GDM1 (cell line): ENCODE measurements at regions not wholly inside any gene's neighbourhood (a gene's known extent, or its start where the extent isn't known, plus 50 kb on each side); places are given as distances from the start of the nearest gene placed in this dataset.
"Not testable (repeated sequence)": the region's sequence is repeated elsewhere in the genome, so short reads cannot be mapped to it uniquely, and the experiment has no call there.

Experiments
- DNase-seq: peaks from one replicate; lab custom pipeline; 2025; lab: John Stamatoyannopoulos, UW

- DNase-seq = no peak
Measured at GRCh38 chr17:14621826-14622614, 321.1 kb downstream of the HS3ST3B1 start.

DNA sequence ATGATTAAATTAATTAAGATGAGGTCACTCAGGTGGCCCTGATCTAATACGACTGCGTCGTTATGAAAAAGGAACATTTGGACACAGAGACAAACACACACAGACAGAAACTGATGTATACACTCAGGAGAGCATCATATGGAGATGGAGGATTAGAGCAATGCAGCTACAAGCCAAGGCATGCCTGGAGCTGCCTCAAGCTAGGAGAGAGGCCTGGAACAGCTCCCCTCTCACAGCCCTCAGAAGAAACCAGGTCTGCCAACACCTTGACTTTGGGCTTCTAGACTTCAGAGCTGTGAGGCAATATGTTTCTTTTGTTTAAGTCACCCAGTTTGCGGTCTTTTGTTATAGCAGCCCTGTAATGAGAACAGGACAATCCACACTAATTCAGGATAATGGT lies 318.9 kb downstream of the HS3ST3B1 start:
- DNase-seq = no peak

DNA sequence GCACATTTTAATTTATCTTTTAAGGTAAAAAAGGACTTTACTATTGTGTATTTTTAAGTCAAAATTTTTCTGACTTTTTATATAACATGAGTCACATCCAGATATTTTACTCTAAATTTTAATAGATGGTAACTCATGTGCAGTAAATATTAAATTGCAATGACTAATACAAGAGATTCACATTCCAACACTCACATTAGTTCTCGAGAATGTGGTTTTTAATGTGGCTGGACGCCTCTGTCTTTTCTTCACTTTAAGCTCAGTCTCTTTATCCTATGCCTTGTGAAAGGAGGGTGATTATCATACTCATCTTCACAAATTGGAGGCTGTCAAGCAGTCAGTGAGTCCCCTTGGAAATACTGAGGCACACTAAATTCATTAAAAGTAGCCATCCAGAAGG lies 315.6 kb downstream of the HS3ST3B1 start:
- no peak for DNase-seq

DNA sequence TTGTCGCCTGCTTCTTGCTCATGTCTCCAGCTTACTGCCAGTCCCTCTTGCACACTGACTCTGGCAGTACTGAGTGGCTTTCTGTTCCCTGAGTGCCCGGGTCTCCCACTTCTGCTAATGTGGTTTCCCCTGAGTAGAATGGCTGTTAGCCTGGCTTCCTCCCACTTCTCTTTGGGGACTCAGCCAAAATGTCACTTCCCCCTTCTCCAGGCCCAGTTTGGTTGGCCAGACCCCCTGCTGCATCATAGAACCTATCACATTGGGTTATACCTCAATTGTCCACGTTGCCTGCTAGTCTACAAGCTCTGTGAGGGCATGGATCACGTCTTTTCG lies 304.4 kb downstream of the HS3ST3B1 start:
- DNase-seq = peak; percentile 90

- peak; percentile 83 for DNase-seq
Measured at GRCh38 chr17:14604591-14605266, 303.8 kb downstream of the HS3ST3B1 start.

DNA sequence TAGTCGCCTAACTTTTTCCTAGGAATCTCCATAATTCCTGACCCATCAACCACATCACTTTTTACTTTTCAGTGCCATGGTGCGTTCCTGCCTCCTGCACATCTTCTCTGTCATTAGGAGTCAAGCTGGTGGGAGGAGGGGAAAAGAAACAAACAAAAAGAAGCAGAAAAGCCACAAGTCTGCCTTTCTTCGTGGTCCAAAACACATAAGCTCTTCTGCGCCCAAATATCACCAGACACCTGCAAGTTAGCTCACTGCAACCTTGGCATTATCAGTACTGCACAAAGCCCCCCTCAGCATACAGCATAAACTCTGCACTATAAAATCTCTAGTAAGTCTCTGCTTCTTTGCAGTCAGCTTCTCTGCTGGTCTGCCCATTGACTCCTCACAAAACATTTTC lies 295.3 kb downstream of the HS3ST3B1 start:
- DNase-seq = no peak

- DNase-seq = no peak
Measured at GRCh38 chr17:14595656-14596055, 294.8 kb downstream of the HS3ST3B1 start.

DNA sequence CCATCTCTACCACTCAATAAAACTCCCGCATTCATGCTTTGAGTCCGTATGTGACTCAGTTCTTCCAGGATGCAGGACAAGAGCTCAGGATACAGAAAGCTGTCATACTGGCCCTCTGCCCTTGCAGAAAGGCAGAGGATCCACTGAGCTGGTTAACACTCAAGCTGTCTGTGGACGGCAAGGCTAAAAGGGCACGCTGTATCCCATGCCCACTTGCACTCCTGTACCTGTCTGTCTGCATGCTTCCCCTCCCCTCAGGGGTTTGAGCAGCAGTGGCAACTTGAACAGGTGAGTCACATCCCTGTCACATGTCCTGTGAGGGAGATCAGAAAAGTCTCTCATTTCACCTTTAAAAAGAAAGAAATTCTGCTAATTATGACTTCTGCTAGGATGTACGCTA lies 293.8 kb downstream of the HS3ST3B1 start:
- DNase-seq = no peak

GRCh38 chr17:14593956-14594355 lies 293.1 kb downstream of the HS3ST3B1 start:
- DNase-seq = no peak

DNA sequence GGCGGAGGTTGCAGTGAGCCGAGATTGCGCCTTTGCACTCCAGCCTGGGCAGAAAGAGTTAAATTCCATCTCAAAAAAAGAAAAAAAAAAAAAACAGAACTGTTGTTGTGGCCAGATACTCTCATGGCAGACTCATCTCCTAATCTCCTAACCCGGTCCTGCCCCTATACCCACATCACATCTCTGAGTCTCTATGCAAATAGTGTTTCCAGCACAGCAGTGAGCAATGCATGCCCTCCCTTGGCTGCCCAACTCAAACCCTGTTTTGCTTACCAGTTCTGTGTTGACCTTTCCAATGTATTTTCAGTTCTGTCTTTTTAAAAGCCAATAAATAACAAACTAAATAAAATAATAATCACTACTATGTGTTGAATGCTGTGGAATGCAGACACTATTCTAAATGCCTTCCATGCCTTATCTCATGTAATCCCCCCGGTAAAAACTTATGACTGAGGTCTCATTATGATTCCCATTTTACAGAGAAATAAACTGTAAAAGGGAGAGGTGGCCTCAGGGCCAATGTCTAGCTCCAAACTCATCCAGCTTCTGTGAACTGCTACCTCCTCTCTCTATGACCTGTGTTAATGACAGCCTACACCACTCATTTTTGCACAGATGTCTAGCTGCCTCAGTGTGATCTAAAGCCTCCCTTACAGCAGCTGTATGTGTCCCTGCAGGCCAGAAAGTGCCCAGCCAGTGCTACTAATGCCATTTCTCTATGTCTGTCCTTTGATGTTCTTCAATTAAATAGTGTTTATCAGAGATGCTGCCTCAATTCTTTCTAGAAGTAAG lies 289.8 kb downstream of the HS3ST3B1 start:
- DNase-seq = no peak

DNA sequence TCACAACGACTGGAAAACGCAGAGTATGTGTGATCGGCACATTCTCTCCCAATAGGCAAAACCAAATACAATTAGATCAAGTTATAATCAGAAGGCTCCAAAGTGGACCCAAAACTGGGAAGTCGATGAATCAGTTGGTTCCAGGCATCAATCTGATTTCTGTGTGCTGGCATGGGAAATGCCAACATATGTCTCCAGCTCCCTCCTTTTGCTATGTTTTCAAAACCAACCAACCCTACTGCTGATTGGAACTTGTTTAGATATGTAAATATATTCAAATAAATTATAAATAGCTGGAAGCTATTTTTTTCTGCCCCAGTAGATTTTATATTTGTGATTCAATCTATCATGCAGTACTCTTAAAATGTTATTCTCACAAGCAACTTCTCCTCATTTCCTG lies 284.2 kb downstream of the HS3ST3B1 start:
- no peak for DNase-seq

DNA sequence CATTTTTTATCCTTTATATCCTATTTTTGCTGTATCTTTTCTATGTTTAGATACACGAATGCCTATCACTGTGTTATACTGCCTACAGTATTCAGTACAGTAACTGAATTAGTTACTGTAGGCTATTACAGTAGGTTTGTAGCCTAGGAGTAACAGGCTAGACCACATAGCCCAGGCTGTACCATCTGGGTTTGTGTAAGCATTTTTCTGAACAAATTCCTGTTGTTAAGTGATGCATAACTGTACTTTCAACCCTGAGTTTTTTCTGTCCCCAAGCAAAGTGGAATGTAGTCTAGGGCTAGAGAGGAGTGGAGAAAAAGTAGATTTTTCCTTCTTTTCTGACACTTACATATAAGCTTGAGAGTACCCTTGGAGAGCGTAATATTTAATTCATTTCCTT lies 282.1 kb downstream of the HS3ST3B1 start:
- DNase-seq = no peak

DNA sequence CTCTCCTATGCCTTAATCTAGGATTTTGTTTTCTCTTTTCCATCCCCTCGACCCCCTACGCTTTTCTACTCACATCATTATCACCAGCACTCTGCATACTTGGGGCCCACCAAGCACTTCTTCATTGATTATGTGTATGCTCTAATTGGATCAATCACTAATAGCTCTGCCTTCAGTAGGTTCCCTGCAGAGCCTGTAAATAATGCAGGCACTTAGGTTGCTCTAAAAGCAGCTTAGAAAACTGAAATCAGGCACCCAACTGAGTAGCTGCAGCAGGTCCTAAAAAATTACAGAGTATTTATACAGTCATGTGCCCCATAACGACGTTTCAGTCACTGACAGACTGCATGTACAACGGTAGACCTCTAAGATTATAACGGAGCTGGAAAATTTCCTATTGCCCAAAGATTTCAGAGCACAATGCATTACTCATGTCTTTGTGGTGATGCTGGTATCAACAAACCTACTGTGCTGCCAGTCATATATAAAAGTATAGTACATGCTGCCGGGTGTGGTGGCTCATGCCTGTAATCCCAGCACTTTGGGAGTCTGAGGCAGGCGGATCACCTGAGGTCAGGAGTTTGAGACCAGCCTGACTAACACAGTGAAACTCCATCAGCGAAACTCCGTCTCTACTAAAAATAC lies 280.4 kb downstream of the HS3ST3B1 start:
- DNase-seq = no peak

DNA sequence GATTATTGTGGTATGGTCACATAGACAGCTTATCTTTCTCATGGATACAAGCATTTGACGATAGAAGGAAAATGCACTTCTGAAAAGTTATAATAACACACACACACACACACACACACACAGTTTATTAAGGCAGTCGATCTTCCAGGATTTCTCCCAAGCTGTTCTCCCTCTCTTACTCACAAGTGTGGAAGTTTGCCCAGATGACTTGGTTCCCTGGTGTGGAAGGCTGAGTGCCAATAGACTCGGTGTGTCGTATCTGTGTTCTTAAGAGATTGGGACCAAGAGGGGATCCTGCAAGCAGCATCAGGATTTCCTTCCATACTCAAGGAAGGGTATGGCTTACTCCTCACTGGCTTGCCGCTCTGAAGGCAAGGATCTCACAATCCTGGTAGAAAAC lies 279.6 kb downstream of the HS3ST3B1 start:
- DNase-seq = no peak

DNA sequence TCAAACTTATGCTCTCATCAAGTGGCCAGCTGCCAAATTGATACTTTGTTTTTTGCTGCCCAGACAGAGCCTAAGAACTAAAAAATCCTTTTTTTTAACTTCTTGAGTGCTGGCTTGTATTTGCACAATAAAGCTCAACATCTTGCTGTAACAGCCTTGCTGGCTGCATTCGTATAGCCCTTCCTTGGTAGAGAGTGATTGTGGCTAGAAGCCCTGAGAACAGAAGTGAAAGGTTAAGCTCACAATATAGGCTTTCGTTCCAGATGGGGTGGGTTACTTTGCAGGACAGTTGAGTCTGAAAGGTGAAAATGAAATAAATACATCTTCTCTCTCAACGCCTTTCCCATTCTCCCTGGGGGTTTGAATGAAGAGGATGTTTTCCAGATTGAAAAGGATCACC lies 278.8 kb downstream of the HS3ST3B1 start:
- DNase-seq = no peak

DNA sequence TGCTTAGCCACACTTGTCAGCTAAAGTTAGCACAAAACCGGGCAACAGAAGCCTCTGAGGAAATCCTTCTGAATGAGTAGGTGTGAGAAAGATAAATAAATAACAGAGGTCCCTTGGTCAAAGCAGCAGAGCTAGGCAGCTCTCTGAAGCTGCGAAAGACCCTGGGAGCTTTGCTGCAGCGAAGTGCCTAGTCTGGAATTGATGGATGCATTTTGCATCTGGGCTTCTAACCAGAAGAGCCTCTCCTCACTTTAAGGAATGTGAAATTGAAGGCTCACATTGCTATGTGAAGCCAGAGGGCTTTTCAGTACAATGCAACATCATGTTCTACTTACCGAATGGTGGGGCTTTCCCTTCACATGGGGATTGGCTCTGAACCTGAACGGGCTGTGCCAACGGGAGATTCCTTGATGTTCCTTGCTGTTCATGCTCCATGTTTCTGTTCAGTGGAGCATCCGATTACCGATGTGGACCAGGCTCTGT lies 274.6 kb downstream of the HS3ST3B1 start:
- DNase-seq = no peak

DNA sequence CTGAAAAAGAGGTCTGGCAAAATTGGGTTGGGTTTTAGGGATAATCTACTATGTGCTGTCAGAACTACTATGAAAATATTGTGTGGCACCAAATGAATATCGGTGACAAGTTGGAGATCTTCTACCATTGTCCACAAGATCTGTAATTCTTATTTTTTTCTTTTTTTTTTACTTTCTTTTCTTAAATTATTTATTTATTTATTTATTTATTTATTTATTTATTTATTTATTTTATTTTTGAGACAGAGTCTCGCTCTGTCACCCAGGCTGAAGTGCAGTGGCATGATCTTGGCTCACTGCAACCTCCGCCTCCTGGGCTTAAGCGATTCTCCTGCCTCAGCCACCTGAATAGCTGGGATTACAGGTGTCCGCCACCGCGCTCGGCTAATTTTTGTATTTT lies 259.4 kb downstream of the HS3ST3B1 start:
- DNase-seq = not testable (repeated sequence)

DNA sequence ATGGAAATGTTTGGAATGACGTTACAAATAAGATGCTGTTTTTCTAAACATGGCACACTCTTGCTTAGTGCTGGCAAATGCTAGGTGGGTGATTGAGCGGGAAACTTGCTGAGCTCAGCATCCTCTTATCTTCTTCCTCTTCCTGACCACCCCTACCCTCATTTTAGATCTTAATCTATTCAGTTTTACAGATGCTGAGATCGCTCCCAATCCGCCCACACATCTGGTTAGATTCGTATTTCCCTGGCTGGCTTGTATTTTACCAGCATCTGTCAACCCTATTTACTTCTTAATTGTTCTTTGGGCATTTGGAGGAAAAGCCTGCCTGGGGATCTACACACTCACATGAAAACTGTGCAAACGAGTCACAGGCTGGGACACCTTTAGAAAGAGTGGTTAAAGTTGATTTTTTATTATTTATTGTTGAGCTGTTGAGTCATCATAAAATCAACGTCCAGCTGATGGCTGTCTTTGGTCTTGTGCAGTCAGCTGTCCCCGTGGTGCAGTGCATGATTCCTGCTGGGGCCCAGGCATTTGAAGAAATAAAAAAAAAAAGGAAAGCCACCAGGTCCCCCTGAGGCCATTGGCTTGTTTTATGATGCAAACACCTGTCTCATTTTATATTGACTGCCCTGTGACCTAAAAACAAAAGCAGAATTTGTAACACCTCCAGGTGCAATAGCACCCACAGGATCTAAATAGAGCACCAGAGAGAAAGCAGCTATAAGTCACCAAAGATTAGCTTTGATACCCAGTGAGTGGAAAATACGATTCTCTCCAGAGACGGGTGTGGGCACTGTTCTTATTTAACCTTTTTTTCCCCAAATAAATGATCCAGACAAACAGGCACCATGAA lies 258.6 kb downstream of the HS3ST3B1 start:
- DNase-seq = no peak

DNA sequence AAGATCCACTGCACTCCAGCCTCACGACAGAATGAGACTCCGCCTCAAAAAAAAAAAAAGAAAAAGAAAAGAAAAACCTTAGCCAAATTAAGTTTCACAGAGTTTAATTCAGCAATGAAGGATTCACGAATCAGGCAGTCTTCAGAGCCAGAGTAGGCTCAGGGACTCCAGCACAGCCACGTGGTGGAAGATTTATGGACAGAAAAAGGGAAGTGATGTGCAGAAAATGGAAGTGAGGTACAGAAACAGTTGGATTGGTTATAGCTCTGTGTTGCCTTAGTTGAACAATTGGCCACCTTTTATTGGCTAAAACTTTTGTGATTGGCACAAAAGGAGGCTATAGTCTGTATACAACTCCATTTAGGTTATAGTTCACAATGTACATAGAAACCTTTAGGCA lies 256.6 kb downstream of the HS3ST3B1 start:
- DNase-seq = peak; percentile 63

DNA sequence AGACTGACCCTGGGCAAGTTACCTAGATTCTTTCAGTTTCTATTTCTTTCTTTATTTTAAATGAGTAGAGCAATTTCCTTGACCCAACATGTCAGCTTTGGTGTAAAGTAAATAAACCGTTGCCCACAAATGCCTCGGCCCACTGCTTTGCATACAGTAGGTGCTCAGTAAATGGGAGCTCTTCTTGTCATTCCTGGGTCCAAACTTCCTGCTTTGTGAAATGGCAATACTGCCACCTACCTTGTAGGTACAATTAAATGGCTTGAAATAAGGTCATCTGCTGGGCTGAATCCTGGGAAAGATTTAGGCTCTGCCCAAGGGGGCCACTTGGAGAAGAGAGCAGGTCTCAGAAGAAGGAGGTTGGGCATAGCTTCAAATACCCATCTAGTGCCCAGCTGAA lies 253.0 kb downstream of the HS3ST3B1 start:
- DNase-seq = no peak

DNA sequence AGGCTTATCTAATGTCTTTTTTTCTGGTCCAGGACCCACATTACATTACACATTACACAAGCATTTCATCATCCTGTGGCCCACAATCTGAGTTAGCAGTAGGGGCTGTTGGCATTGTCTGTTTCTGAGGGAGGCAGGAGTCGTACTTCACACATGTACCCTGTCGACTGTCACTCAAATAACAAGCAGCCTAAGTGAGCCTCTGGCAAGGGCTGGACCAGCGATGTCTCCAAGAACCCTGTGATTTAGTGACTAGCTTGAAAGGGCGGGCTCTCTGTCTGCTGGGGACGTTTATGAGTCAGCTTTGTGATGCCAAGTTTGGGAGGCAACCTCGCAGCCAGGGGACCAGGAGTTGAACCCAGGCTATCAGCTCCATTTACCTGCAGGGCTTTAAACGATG lies 251.4 kb downstream of the HS3ST3B1 start:
- no peak for DNase-seq
